ENCODE measurements at regions not wholly inside any gene's neighbourhood (a gene's known extent, or its start where the extent isn't known, plus 50 kb on each side); places are given as distances from the start of the nearest gene placed in this dataset.

- DNase-seq = no peak
Measured at GRCh38 chr10:92747066-92747465, 57.3 kb downstream of the HHEX start.

- DNase-seq = peak in 3 of 5 experiments; percentile 4 to 53 (median 42)
Measured at GRCh38 chr10:92747600-92747999, 57.8 kb downstream of the HHEX start.

- no peak for DNase-seq
Measured at GRCh38 chr10:92750791-92751533, 61.2 kb downstream of the HHEX start.

GRCh38 chr10:92751534-92751811 is 61.7 kb downstream of the HHEX start:
- DNase-seq = no peak

- no peak for DNase-seq
Measured at GRCh38 chr10:92751827-92752226, 62.1 kb downstream of the HHEX start.

- DNase-seq = no peak
Measured at GRCh38 chr10:92753865-92754264, 64.1 kb downstream of the HHEX start.

- no peak for DNase-seq
Measured at GRCh38 chr10:92755725-92756124, 66.0 kb downstream of the HHEX start.

- peak in 1 of 5 experiments; percentile 6 for DNase-seq
Measured at GRCh38 chr10:92756201-92757065, 66.7 kb downstream of the HHEX start.

- no peak for DNase-seq
Measured at GRCh38 chr10:92757066-92757710, 67.4 kb downstream of the HHEX start.

GRCh38 chr10:92757711-92758104 is 68.0 kb downstream of the HHEX start:
- no peak for DNase-seq

GRCh38 chr10:92758594-92758993 is 68.8 kb downstream of the HHEX start:
- no peak for DNase-seq

- peak in 1 of 5 experiments; percentile 37 for DNase-seq
Measured at GRCh38 chr10:92760609-92761008, 70.9 kb downstream of the HHEX start.

GRCh38 chr10:92761571-92761970 is 71.8 kb downstream of the HHEX start:
- DNase-seq = no peak

GRCh38 chr10:92763634-92764155 is 73.9 kb downstream of the HHEX start:
- no peak for DNase-seq

GRCh38 chr10:92766451-92766850 is 76.7 kb downstream of the HHEX start:
- no peak for DNase-seq

GRCh38 chr10:92768104-92768503 is 78.3 kb downstream of the HHEX start:
- DNase-seq = no peak

GRCh38 chr10:92773776-92774175 is 74.5 kb upstream of the EXOC6 start:
- DNase-seq = no peak

- DNase-seq = no peak
Measured at GRCh38 chr10:92778091-92778490, 70.2 kb upstream of the EXOC6 start.

- DNase-seq = no peak
Measured at GRCh38 chr10:92785118-92785517, 63.2 kb upstream of the EXOC6 start.

GRCh38 chr10:92787557-92788152 is 60.7 kb upstream of the EXOC6 start:
- no peak for DNase-seq

GRCh38 chr10:92789067-92789466 is 59.3 kb upstream of the EXOC6 start:
- DNase-seq = no peak

GRCh38 chr10:92789786-92790185 is 58.5 kb upstream of the EXOC6 start:
- no peak for DNase-seq

GRCh38 chr10:92790440-92790839 is 57.9 kb upstream of the EXOC6 start:
- DNase-seq = no peak
